ENCODE measurements at regions not wholly inside any gene's neighbourhood (a gene's known extent, or its start where the extent isn't known, plus 50 kb on each side); places are given as distances from the start of the nearest gene placed in this dataset.

DNA sequence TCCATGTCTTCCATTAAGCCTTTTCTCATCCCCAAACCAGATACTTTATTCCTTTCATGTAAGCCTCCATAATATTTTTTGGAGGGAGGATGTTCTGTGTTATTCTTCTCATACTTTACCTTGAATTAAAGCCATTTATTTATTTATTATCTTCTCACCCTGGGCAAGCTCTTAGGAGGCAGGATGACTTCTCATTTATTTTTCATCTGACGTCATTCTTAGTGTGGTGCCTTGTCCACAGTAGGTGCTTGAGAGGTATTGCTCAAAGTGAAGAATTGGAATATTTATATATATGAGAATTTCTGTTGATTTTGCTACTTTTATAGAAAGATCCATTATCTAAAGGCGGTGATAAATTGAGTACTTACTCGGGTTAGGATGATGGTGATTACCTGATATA is 458.3 kb upstream of the ACTBL2 start:
- H3K4me3 ChIP-seq (ENCODE audit: low read depth, low read length), result no peak overlapping the region
- no peak for DNase-seq (ENCODE audit: low read depth)

DNA sequence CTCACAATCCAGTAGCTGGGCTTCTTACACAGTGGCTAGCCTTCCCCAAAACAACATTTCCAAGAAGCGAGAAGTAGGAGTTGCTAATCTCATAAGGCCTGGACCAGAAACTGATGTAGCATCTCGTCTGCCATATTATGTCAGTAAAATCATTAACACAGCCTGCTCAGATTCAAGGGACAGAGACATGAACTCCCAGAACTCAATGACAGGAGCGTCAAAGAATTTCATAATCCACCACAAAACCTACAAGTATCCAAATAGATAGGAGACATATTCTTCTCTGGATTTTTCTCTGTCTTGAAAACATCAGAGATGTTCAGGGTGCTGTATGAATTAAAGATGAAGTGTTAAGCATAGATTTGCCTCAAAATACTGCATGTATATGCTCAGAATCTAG is 457.6 kb upstream of the ACTBL2 start:
- Histone ChIP-seq H3K36me3 (ENCODE audit: control insufficient read depth, insufficient read depth, low read length) (no peaks in the 10 kb centered on the region), H3K4me3 (ENCODE audit: low read depth, low read length) (no peak overlapping the region), H3K27me3 (ENCODE audit: control insufficient read depth, insufficient read depth, low read length) (no peaks in the 10 kb centered on the region)
- no peak for DNase-seq (ENCODE audit: low read depth)
- TF ChIP-seq, protein P1, sequence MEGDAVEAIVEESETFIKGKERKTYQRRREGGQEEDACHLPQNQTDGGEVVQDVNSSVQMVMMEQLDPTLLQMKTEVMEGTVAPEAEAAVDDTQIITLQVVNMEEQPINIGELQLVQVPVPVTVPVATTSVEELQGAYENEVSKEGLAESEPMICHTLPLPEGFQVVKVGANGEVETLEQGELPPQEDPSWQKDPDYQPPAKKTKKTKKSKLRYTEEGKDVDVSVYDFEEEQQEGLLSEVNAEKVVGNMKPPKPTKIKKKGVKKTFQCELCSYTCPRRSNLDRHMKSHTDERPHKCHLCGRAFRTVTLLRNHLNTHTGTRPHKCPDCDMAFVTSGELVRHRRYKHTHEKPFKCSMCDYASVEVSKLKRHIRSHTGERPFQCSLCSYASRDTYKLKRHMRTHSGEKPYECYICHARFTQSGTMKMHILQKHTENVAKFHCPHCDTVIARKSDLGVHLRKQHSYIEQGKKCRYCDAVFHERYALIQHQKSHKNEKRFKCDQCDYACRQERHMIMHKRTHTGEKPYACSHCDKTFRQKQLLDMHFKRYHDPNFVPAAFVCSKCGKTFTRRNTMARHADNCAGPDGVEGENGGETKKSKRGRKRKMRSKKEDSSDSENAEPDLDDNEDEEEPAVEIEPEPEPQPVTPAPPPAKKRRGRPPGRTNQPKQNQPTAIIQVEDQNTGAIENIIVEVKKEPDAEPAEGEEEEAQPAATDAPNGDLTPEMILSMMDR (IDR thresholded peaks at IDR 0.05; ENCODE audit: insufficient read depth, low read length, poor library complexity, severe bottlenecking), result no peak

More for the DNA sequence above, 458.3 kb upstream of the ACTBL2 start:
- Histone ChIP-seq H3K27me3 (ENCODE audit: control insufficient read depth, insufficient read depth, low read length) (no peaks in the 10 kb centered on the region), H3K36me3 (ENCODE audit: control insufficient read depth, insufficient read depth, low read length) (no peaks in the 10 kb centered on the region)
- TF ChIP-seq, protein P1 (IDR thresholded peaks at IDR 0.05; ENCODE audit: insufficient read depth, low read length, poor library complexity, severe bottlenecking), result no peak

DNA sequence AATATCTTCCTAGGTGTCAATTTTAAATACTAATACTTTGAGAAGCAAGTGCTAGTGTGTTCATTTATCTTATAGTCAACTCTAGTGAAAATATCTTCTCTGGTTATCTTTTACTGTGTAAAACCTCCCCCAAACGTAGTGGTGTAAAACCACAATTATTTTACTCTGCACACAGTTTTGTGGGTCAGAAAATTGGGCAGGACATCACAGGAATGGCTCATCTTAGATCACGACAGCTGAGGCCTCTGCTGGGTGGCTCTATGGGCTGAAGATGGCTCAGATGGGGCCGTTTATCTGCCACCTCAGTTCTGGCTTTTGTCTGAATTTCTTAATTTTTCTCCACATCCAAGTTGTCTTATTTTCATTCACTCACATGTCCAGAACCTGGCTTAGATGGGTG is 457.2 kb upstream of the ACTBL2 start:
- TF ChIP-seq, protein P1 (IDR thresholded peaks at IDR 0.05; ENCODE audit: insufficient read depth, low read length, poor library complexity, severe bottlenecking), result no peak
- Histone ChIP-seq H3K36me3 (ENCODE audit: control insufficient read depth, insufficient read depth, low read length) (no peaks in the 10 kb centered on the region), H3K27me3 (ENCODE audit: control insufficient read depth, insufficient read depth, low read length) (no peaks in the 10 kb centered on the region), H3K4me3 (ENCODE audit: low read depth, low read length) (no peak overlapping the region)
- no peak for DNase-seq (ENCODE audit: low read depth)

DNA sequence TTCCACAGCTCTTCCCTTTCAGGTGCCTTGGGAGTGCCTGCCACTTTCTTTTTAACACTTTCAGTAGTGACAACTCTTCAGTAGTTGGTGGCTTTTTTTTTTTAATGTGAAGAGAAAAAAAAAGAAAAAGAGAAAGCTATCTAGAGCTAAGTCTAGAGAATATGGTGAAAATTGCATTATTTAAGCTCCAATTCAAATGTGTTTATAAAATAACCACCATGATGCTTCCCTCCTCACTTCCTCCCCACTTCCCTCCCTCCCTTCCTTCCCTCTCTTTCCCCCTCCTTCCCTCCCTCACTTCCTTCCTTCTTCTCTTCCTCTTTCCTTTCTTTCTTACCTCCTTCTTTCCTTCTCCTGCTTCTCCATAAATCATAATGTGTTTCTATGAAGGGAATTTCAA is 456.7 kb upstream of the ACTBL2 start:
- no peaks in the 10 kb centered on the region for H3K36me3 ChIP-seq (ENCODE audit: control insufficient read depth, insufficient read depth, low read length)
- TF ChIP-seq, protein P1 (IDR thresholded peaks at IDR 0.05; ENCODE audit: insufficient read depth, low read length, poor library complexity, severe bottlenecking), result no peak
- H3K27me3 ChIP-seq (ENCODE audit: control insufficient read depth, insufficient read depth, low read length), result no peaks in the 10 kb centered on the region
- no peak for DNase-seq (ENCODE audit: low read depth)
- no peak overlapping the region for H3K4me3 ChIP-seq (ENCODE audit: low read depth, low read length)

DNA sequence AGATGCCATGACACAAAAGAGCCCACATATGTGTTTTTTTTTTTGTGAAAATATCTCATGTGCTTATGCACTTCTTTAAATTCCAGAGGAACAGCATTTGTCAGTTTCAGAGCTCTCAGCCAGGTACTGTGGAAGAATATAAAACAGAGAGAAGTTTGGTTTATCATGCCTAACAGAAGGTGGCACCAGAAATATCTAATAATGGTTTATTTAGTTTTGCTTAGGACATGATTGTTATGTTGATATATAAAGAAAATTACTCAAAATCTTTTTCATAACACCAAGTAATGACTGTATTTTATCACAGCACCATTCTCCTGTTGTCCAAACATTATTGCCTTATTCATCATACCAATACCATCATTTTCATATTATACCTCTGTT is 455.6 kb upstream of the ACTBL2 start:
- H3K4me3 ChIP-seq (ENCODE audit: low read depth, low read length), result no peak overlapping the region
- no peaks in the 10 kb centered on the region for H3K27me3 ChIP-seq (ENCODE audit: control insufficient read depth, insufficient read depth, low read length)
- no peaks in the 10 kb centered on the region for H3K36me3 ChIP-seq (ENCODE audit: control insufficient read depth, insufficient read depth, low read length)
- TF ChIP-seq, protein P1 (IDR thresholded peaks at IDR 0.05; ENCODE audit: insufficient read depth, low read length, poor library complexity, severe bottlenecking), result no peak
- DNase-seq (ENCODE audit: low read depth), result no peak

DNA sequence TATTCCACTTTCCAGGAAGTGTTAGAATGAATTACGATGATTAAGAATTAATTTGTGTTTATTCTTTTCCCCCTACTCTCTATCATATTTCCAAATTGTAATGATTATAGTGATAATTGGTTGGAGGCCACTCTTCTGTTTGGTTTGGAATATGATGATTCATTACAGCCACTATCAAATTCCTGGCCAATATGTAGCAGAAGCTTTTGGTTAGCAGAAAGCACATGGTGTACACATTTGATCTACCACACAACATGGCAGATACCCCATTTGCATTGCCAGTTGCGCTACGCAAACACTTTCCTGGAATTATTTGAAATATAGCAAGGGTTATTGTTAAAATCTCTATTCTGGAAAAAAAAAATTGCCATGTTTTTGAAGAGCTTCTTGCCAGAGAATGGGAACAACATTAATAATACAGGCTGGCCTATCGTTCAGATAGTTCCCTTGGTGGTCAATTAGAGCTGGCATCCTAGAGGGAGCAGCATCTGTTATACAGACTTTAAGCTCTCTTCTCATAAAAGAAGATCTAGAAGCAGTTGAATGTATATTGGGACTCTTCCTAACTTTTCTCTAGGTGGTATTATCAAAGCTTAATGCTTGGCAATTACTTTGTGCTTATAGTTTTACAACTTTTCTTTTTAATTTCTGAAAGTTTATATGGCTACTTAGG is 455.0 kb upstream of the ACTBL2 start:
- Histone ChIP-seq H3K36me3 (ENCODE audit: control insufficient read depth, insufficient read depth, low read length) (no peaks in the 10 kb centered on the region), H3K4me3 (ENCODE audit: low read depth, low read length) (no peak overlapping the region), H3K27me3 (ENCODE audit: control insufficient read depth, insufficient read depth, low read length) (no peaks in the 10 kb centered on the region)
- TF ChIP-seq, protein P1 (IDR thresholded peaks at IDR 0.05; ENCODE audit: insufficient read depth, low read length, poor library complexity, severe bottlenecking), result no peak
- no peak for DNase-seq (ENCODE audit: low read depth)
